ENCODE measurements at regions not wholly inside any gene's neighbourhood (a gene's known extent, or its start where the extent isn't known, plus 50 kb on each side); places are given as distances from the start of the nearest gene placed in this dataset.
"Not testable (repeated sequence)": the region's sequence is repeated elsewhere in the genome, so short reads cannot be mapped to it uniquely, and the experiment has no call there.

GRCh38 chr5:82551192-82551591 lies 273.0 kb upstream of the RPS23 start:
- DNase-seq (ENCODE audit: low spot score) = no peak

- no peak for DNase-seq (ENCODE audit: low spot score)
These were observed 271.1 kb upstream of the RPS23 start for GRCh38 chr5:82549263-82549662.

DNA sequence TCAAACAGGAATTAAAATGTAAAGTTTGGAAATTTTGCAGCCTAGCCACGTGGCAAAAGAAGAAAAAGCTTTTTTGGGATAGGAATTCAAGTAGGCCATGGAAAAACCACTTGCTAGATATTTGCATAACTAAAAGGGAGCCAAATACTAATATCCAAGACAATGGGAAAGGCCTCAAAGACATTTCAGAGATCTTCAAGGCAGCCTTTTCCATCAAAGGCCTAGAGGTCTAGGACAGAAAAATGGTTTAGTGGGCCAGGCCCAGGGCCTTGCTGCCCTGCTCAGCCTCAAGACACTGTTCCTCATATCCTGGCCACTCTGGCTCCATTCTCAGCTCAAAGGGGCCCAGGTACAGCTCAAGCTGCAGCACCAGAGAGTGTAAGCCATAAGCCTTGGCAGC lies 265.9 kb upstream of the RPS23 start:
- no peak for DNase-seq (ENCODE audit: low spot score)

- DNase-seq (ENCODE audit: low spot score) = no peak
These were observed 262.1 kb upstream of the RPS23 start for GRCh38 chr5:82540301-82540700.

- no peak for DNase-seq (ENCODE audit: low spot score)
These were observed 260.3 kb upstream of the RPS23 start for GRCh38 chr5:82538339-82539034.

- no peak for DNase-seq (ENCODE audit: low spot score)
These were observed 259.6 kb upstream of the RPS23 start for GRCh38 chr5:82537687-82538306.

- DNase-seq (ENCODE audit: low spot score) = no peak
These were observed 256.8 kb upstream of the RPS23 start for GRCh38 chr5:82534986-82535385.

DNA sequence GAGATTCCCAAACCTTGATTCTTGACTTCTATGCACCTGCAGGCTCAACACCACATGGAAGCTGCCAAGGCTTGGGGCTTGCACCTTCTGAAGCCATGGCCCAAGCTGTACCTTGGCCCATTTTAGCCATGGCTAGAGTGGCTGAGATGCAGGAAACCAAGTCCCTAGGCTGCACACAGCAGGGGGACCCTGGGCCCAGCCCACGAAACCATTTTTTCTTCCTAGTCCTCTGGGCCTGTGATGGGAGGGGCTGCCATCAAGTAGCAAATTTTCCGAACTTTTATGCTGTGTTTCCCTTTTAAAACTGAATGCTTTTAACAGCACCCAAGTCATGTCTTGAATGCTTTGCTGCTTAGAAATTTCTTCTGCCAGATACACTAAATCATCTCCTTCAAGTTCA lies 253.9 kb upstream of the RPS23 start:
- DNase-seq (ENCODE audit: low spot score) = not testable (repeated sequence)

DNA sequence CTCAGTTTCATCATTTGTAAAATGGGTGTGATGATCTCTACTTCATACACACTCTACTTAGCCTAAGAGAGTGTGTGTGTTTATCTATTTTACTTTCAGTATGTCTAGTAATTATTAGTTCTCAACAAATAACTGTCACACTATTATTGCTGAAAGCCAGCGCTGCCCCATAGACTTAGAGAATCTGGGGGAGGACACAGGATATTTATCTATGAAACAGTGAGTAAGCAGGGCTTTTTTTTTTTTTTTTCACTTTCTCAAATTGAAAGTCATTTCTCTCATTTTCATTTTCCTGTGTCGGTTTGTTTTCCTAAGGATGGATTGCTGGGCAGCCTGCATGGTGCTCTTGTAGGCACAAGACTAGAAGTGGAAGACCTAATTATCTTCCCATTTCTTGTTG lies 248.4 kb upstream of the RPS23 start:
- no peak for DNase-seq (ENCODE audit: low spot score)

DNA sequence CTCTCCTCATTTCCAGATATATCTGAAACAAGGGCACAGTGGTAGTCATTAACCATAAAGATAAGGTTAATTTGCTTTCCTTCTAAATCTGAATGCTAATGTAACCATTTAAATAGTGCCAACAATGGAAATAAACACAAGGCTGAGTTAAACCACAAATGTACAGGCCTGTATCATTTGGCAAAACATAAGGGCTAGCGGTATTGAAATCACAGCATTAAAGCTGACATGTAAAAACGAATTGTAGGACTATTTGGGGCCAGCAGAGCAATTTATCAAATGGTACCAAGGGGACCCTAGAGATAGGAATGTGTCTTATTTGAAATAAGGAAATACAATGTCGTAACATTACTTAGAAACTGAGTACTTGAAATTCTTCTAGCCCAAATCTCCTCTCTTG lies 247.5 kb upstream of the RPS23 start:
- DNase-seq (ENCODE audit: low spot score) = no peak

GRCh38 chr5:82523633-82524032 lies 245.5 kb upstream of the RPS23 start:
- DNase-seq (ENCODE audit: low spot score) = peak; percentile 19

DNA sequence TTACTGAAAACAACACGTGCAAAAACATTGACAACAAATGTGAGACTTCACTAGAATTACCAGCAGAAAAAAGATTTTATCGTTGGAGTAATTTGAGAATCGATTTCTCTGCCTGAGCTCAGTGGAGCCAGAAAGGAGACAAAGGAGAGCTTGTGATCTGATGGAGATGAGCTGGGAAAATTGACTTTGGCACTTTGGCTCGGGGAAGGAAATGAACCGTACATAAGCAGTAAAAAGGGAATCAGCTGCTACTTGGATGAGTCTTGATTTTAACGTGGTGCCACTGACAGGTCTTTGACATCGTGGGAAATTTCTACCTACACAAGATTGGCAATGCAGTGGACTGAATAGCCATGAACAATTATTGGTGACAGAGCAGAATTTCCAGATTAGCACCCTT lies 244.7 kb upstream of the RPS23 start:
- no peak for DNase-seq (ENCODE audit: low spot score)

GRCh38 chr5:82521431-82522051 lies 243.4 kb upstream of the RPS23 start:
- no peak for DNase-seq (ENCODE audit: low spot score)

- no peak for DNase-seq (ENCODE audit: low spot score)
These were observed 241.4 kb upstream of the RPS23 start for GRCh38 chr5:82519558-82519957.

GRCh38 chr5:82517544-82518075 lies 239.5 kb upstream of the RPS23 start:
- no peak for DNase-seq (ENCODE audit: low spot score)

DNA sequence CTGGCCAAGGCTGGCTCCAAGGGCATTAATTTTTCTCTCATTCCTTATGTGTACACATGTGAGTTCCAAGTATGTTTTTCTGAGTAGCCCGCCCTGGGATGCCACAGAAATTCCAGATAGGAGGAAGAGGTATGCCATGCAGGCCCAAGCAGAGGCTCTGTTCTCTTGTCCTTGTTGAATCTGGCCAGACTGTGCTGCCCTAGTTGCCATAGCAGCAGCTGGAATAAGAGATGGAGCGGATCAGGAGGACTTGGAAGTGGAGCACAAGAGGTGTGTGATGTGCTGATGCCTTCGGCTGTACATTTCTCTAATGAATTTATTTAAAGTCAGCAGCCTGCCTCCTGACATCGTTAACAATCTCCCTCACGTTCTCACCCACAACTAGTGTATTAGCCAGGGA lies 235.6 kb upstream of the RPS23 start:
- DNase-seq (ENCODE audit: low spot score) = peak; percentile 11

GRCh38 chr5:82512025-82512424 lies 233.9 kb upstream of the RPS23 start:
- DNase-seq (ENCODE audit: low spot score) = no peak

DNA sequence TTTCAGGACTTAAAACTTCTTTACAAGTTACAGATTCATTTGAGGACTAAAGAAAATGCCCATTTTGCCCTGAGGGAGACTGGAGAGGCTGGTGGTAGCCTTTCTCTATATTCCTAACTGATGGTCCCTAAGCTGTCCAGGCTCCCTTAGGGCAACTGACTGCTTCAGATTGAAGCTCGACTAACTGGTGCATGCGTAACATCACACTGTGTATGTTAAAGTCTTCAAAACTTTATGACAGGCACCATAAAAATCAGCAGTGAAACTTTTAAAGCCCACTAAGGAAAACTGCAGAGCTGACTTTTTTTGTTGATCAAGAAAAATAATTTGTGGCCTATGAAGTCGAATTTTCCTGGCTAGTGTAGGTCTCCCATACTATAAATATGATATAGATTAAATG lies 233.0 kb upstream of the RPS23 start:
- DNase-seq (ENCODE audit: low spot score) = no peak

GRCh38 chr5:82509762-82510161 lies 231.6 kb upstream of the RPS23 start:
- peak; percentile 13 for DNase-seq (ENCODE audit: low spot score)

GRCh38 chr5:82506390-82506789 lies 228.2 kb upstream of the RPS23 start:
- not testable (repeated sequence) for DNase-seq (ENCODE audit: low spot score)

GRCh38 chr5:82499725-82500244 lies 221.6 kb upstream of the RPS23 start:
- DNase-seq (ENCODE audit: low spot score) = no peak

GRCh38 chr5:82497242-82497641 lies 219.1 kb upstream of the RPS23 start:
- DNase-seq (ENCODE audit: low spot score) = no peak

DNA sequence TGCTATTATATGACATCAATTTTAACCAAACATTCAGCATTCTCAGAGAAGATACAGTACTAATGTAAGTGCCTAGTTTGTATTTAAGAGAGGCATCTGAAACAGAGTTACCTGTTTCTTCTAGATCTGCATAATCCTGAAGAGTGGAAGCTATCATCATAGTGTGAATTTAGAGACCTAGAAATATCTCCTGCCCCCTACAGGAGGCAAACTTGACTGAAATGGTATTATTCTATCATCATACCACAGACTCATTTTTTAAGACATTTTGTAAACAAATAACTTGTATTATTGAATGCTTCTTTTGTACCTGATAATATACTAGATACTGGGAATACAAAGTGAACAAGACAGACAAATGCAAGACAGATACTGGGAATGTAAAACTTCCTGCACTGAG lies 216.8 kb upstream of the RPS23 start:
- DNase-seq (ENCODE audit: low spot score) = no peak
